ENCODE measurements at regions not wholly inside any gene's neighbourhood (a gene's known extent, or its start where the extent isn't known, plus 50 kb on each side); places are given as distances from the start of the nearest gene placed in this dataset.

- no peak for DNase-seq
Observed at GRCh38 chr6:84524636-84525035, 239.8 kb downstream of the TBX18 start.

DNA sequence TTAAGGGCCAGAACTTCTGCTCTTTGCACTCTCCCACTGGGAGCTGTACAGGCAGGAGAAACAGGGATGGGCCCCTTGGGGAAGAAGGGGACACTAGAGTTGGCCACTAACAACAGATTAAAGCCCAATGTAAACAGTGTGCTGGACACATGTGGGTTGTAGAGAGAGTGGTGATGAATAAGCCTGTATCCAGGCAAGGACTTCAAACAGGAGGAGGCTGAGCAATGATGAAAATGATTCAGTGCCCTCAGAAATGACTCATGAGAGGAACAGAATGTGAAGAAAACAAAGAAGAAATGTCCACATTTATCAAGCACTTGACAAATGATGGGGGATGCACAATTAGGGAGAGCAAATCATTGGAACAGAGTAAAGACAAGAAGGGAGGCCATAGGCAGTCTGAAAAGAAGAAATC, 242.3 kb downstream of the TBX18 start:
- DNase-seq: peak; percentile 36

GRCh38 chr6:84521511-84521910, 242.9 kb downstream of the TBX18 start:
- DNase-seq: no peak

GRCh38 chr6:84517741-84518530, 246.5 kb downstream of the TBX18 start:
- no peak for DNase-seq

- DNase-seq: no peak
Observed at GRCh38 chr6:84516154-84516553, 248.2 kb downstream of the TBX18 start.

GRCh38 chr6:84515067-84515466, 249.3 kb downstream of the TBX18 start:
- DNase-seq: no peak

DNA sequence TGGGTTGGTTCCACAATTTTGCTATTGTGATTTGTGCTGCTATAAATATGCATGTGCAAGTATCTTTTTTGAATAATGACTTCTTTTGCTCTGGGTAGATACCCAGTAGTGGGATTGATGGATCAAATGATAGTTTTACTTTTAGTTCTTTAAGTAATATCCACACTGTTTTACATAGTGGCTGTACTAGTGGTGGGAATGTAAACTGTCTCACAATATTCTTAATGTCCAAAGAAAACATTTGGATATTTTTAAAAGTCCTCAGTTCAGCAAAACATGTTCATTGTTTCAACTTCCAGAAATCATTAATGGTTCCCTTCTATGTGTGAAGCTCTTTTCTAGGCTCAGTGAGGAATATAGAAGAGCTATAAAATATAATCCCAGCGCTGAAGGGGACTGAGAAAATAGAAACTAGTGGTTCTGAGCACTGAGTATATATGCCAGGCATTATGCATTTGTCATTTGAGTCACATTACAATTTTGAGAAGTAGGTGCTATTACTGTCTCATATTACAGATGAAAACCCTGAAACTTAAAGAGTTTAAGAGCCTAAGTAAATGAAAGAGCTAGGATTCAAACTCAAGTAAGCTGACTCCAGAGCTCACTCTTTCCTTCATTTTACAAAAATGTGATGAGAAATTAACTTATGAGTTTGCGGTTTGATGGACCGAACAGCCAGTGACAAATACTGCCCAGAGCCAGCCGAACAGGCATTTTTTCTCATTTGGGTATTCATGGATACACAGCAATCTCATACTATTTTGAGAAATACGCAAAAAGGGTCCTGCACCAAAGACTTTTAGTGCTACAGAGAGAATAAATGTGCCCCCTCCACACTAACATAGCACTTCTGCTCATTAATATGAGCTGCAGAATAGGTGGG, 250.1 kb downstream of the TBX18 start:
- no peak for DNase-seq

DNA sequence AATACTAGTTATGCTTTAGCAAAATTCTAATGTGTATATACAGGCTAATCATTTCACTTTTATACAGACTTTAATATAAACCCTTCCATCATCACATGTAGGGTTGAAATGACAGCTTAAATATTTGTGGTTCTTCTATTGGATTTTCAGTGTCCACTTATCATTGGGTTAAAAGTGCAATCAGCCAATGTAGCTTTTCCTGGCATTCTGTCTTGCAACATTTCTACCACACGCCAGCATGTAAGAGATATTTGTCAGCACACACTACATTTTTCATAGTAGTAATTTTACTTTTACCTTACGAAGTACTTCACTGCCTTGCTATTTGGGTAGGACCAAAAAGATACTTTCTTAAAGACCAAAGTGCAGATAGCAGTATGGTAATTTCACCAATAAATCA, 252.0 kb downstream of the TBX18 start:
- no peak for DNase-seq

DNA sequence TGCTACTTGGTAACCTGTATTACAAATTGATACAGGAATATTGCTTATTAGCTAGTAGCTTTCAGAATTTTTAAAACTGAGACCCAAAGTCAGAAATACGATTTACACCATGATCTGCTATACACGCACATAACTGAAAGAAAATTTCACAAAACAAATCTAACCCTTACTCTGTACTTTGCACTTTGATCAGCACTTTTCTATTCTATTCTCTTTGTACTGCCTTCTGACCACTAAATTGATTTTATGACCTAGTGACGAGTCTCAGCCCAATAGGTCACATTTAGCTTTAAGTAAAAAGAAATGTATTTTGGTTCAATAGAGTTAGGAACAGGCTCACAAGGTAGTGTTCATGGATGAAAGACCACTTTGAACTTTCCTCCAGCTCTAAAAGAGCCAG, 252.5 kb downstream of the TBX18 start:
- DNase-seq: no peak

DNA sequence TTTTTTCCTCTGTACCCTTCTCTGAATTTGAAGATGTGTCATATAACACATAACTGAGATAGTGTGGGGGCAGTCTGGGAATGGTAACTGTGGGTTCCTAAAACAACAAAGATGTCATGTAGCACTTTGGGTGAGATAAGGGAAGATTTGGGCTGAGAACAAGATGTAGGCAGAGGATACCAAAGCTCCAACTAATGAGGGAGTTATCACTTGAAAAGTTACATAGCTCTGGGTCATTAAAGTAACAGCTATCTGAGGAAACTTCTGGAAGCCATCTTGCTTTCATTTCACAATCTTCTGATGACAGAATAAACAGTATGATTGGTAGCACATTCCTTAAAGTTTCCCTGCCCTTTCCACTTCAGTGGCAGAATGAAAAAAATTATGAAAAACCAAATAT, 255.4 kb downstream of the TBX18 start:
- no peak for DNase-seq

GRCh38 chr6:84508334-84508733, 256.1 kb downstream of the TBX18 start:
- DNase-seq: no peak

DNA sequence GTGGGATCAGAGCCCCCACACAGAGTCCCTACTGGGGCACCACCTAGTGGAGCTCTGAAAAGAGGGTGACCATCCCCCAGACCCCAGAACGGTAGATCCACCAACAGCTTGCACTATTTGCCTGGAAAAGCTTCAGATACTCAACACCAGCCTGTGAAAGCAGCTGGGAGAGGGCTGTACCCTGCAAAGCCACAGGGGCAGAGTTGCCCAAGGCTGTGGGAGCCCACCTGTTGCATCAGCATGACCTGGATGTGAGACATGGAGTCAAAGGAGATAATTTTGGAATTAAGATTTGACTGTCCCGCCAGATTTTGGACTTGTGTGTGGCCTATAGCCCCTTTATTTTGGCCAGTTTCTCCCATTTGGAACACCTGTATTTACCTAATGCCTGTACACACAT, 260.4 kb downstream of the TBX18 start:
- no peak for DNase-seq

- DNase-seq: no peak
Observed at GRCh38 chr6:84501315-84501714, 263.1 kb downstream of the TBX18 start.

DNA sequence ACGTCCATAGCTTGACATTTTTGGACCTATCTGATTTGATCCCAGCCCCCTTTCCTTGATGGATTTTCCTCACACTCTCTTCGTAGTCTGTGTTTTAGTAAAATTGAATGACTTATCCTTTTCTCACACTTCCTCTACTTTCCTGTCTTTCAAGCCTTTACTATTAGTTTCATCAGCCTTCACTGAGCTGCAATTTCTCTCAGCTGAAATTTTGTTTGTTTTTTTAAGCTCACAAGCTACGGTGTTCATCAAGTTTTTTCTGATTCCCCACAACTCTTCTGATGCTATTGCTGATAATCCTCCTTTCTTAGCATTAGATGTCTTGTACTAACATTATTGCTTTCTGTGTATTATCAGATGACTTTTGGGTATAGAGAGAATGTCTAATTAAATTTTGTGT, 263.7 kb downstream of the TBX18 start:
- no peak for DNase-seq

DNA sequence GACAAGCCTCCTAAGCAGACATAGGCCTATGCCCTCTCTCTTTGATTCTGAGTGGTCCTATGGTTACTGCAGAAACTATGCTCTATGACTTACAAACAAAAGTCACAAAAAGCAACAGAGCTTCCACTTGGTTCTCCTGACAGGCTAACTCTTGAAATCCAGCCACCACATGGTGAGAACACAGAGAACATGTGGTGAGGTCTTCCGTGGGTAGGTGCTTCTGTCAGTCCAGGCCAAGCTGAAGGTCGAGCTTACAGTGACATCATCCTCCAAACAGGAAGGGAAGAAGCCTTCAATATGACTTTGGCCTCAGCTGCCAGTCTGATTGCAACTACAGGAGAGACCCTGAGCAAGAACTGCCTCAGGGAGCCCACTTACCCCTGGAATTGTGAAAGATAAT, 265.5 kb downstream of the TBX18 start:
- no peak for DNase-seq

- no peak for DNase-seq
Observed at GRCh38 chr6:84492241-84493165, 265.1 kb upstream of the CEP162 start.

DNA sequence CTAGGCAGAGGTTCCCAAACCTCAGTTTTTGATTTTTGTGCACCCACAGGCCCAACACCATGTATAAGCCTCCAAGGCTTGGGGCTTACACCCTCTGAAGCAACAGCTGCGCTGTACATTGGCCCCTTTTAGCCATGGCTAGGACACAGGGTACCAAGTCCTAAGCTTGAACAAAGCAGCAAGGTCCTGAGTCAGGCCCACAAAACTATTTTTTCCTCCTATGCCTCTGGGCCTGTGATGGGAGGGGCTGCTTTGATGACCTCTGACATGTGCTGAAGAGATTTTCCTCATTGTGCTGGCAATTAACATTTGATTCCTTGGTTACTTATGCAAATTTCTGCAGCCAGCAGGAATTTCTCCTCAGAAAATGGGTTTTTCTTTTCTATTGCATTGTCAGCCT, 262.2 kb upstream of the CEP162 start:
- no peak for DNase-seq

GRCh38 chr6:84486526-84486925, 259.1 kb upstream of the CEP162 start:
- no peak for DNase-seq

GRCh38 chr6:84469144-84469543, 241.7 kb upstream of the CEP162 start:
- no peak for DNase-seq

GRCh38 chr6:84467296-84467695, 239.9 kb upstream of the CEP162 start:
- DNase-seq: no peak

GRCh38 chr6:84466511-84466910, 239.1 kb upstream of the CEP162 start:
- peak; percentile 5 for DNase-seq

DNA sequence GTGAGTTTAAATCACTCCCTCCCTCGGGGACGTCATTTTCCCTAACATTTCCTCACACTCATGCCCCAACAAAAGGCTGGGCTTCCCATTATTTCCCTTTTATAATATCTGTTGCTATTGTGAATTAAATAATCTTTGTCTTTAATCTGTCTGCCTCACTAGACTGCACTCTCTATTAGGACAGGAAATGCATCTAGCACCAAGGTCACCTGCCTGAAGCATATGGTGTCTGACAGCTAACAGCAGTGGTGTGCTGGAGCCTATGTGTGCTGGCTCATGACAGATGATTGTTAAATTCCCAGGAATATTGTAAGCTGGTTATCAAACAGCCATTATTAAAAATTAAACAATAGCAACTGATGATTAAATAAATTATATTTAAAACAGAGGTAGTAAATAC, 237.0 kb upstream of the CEP162 start:
- no peak for DNase-seq

DNA sequence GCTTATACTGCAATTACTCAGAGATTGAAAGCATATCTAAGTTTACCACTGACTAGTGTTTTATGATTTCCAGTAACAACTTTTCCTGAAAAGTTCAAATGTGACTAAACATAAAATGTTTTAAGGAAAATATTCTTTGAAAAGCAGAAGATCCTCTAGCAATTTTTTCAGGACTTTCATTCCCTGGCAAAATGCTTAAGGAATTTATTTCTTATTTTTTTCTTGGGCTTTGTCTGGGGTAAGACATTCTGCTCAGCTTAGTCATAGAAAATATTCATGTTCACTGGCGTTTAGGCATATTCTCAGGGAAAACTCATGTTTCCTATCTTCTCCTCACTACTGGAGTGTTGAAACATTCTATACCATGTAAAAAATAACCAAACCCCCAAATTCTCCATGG, 235.3 kb upstream of the CEP162 start:
- DNase-seq: no peak
